ENCODE measurements at regions not wholly inside any gene's neighbourhood (a gene's known extent, or its start where the extent isn't known, plus 50 kb on each side); places are given as distances from the start of the nearest gene placed in this dataset.

DNA sequence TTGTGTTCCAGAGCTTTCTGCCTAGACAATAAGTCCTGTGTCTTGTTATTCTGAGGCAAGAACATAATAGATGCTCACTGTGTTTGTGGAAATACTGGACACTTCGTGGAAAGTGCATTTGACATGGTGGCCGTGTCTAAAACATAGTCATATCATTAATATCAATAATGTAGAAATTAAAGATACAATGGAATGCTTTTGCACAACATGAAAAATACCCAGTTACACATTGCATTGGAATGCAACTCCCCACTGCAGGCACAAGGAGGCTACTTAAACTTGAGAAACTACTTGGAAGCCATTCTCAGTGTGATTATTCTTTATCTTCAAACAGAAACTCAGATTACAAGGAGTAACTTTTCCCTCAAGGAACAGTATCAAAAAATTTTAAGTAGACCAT is 145.3 kb upstream of the ZNF462 start:
- Histone ChIP-seq H3K9ac (no peak overlapping the region), H4K20me1 (ENCODE audit: insufficient read depth) (no peaks in the 10 kb centered on the region), H3K4me2 (ENCODE audit: unreplicated experiment) (peak overlapping the region; percentile 48), H3K79me2 (ENCODE audit: insufficient read depth) (no peaks in the 10 kb centered on the region), H3K27ac (no peak overlapping the region), H3K4me1 (ENCODE audit: insufficient read depth) (peaks cover 19% of the 10 kb centered on the region), H3K27me3 (replicated peaks; ENCODE audit: insufficient read depth) (no peaks in the 10 kb centered on the region), H2AFZ (no peak overlapping the region), H3K9me2 (ENCODE audit: insufficient read depth) (no peaks in the 10 kb centered on the region), H3F3A (ENCODE audit: insufficient read depth) (peaks cover 8% of the 10 kb centered on the region; the same call in 1 of the 2 replicates), H3K4me3 (no peak overlapping the region), H3K36me3 (ENCODE audit: low read depth) (no peaks in the 10 kb centered on the region), H3K9me3 (ENCODE audit: low read depth) (no peaks in the 10 kb centered on the region)
- in situ Hi-C loops (cut with MboI): no loop called here
- DNase-seq: peak; percentile 58
- TF ChIP-seq EZH2phosphoT487 (IDR thresholded peaks at IDR 0.05; ENCODE audit: insufficient read depth, low read depth) (no peak), EZH2 (IDR thresholded peaks at IDR 0.05; ENCODE audit: insufficient read depth, poor library complexity, severe bottlenecking) (no peak)
- 1 to 7% methylated on average over 2 of the region's 2 CpGs for WGBS, 2 experiments (ENCODE audit: low coverage in 1 of 2, low lambda C conversion rate in 2 of 2, missing lambda C conversion rate in 2 of 2)

DNA sequence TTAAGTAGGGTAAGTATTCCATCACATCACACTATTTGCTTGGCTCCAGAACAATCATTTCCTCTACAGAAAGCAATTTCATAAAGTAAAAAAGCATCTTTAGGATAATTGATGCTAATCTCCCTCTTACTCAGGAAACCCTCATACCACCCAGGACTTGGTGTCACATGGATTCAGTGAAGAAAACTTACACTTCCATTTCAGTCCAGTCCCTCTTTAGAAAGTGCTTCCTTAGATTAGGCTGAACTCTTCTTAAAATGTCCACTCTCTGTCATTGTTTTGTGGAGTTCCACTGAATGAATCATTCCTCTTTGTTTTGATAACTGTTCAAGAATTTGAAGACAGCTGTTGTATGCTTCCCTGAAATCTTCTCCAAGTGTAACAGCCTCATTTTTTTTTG is 144.0 kb upstream of the ZNF462 start:
- Histone ChIP-seq H3K4me2 (ENCODE audit: unreplicated experiment) (peak overlapping the region; percentile 16), H3K9ac (no peak overlapping the region), H4K20me1 (ENCODE audit: insufficient read depth) (no peaks in the 10 kb centered on the region), H3K4me3 (no peak overlapping the region), H3K36me3 (ENCODE audit: low read depth) (no peaks in the 10 kb centered on the region), H3K4me1 (ENCODE audit: insufficient read depth) (peaks cover 19% of the 10 kb centered on the region), H3K27me3 (replicated peaks; ENCODE audit: insufficient read depth) (no peaks in the 10 kb centered on the region), H2AFZ (no peak overlapping the region), H3K79me2 (ENCODE audit: insufficient read depth) (no peaks in the 10 kb centered on the region), H3K9me3 (ENCODE audit: low read depth) (no peaks in the 10 kb centered on the region), H3F3A (ENCODE audit: insufficient read depth) (peaks cover 8% of the 10 kb centered on the region; the same call in 1 of the 2 replicates), H3K9me2 (ENCODE audit: insufficient read depth) (no peaks in the 10 kb centered on the region), H3K27ac (no peak overlapping the region)
- TF ChIP-seq EZH2phosphoT487 (IDR thresholded peaks at IDR 0.05; ENCODE audit: insufficient read depth, low read depth) (no peak), EZH2 (IDR thresholded peaks at IDR 0.05; ENCODE audit: insufficient read depth, poor library complexity, severe bottlenecking) (no peak)
- in situ Hi-C loops (cut with MboI): no loop called here
- DNase-seq: peak; percentile 43

DNA sequence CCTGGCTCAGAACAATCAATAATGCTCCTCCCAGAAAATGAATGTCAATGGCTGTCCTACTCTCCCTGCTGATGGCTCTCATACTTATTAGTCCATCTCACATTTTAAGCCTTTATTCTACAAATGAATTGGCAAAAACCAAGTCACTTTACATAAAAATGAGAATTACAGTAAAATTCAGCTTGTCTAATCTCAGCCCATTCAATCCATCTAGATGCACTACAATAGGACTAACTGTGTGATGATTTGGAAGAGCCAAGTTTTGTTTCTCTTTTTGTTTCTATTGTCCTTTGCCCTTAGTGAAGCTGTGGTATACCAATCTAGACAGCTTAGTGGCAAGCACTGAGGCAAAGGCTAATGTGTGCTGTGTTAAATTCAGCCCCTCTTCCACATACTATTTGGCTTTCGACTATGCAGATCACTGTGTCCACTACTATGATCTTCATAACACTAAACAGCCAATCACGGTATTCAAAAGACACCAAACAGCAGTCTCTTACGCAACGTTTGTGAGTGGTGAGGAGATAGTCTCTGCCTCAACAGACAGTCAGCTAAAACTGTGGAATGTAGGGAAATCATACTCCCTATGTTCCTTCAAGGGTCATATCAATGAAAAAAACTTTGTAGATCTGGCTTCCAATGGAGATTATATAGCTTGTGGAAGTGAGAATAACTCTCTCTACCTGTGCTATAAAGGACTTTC is 140.8 kb upstream of the ZNF462 start:
- H3K9me3 ChIP-seq (ENCODE audit: low read depth): no peaks in the 10 kb centered on the region
- no peak overlapping the region for H3K4me2 ChIP-seq (ENCODE audit: unreplicated experiment)
- peaks cover 8% of the 10 kb centered on the region; the same call in 1 of the 2 replicates for H3F3A ChIP-seq (ENCODE audit: insufficient read depth)
- in situ Hi-C loops (cut with MboI): no loop called here
- no peak overlapping the region for H2AFZ ChIP-seq
- 41 to 42% methylated on average over 4 of the region's 4 CpGs for whole genome bisulfite sequencing, 2 experiments (ENCODE audit: low coverage in 1 of 2, low lambda C conversion rate in 2 of 2, missing lambda C conversion rate in 2 of 2)
- H3K9me2 ChIP-seq (ENCODE audit: insufficient read depth): no peaks in the 10 kb centered on the region
- TF ChIP-seq EZH2phosphoT487 (IDR thresholded peaks at IDR 0.05; ENCODE audit: insufficient read depth, low read depth): no peak
- no peak for TF ChIP-seq EZH2 (IDR thresholded peaks at IDR 0.05; ENCODE audit: insufficient read depth, poor library complexity, severe bottlenecking)
- H3K4me3 ChIP-seq: no peak overlapping the region
- DNase-seq: no peak
- H3K9ac ChIP-seq: no peak overlapping the region
- H3K27ac ChIP-seq: no peak overlapping the region
- no peaks in the 10 kb centered on the region for H3K79me2 ChIP-seq (ENCODE audit: insufficient read depth)
- no peaks in the 10 kb centered on the region for H4K20me1 ChIP-seq (ENCODE audit: insufficient read depth)
- H3K36me3 ChIP-seq (ENCODE audit: low read depth): no peaks in the 10 kb centered on the region
- peaks cover 18% of the 10 kb centered on the region for H3K4me1 ChIP-seq (ENCODE audit: insufficient read depth)
- H3K27me3 ChIP-seq (replicated peaks; ENCODE audit: insufficient read depth): no peaks in the 10 kb centered on the region

DNA sequence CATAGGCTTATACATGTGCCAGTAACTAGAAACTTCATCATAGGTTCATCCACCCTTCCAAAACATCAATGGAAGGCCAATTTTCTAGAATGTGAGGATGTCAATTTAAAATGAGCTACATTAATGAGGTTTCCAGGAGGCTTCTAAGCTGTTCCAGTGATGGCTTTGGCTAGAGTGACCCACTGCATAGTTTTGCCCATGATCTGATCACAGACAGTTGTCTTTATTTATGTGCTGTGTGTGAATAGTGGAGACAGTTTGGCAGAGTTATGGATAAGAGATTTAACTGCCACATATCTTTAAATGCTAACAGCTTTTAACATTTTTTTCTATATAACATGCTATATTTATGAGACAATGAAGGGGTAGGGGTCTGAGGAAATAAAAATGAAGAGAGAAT is 139.0 kb upstream of the ZNF462 start:
- Histone ChIP-seq H3K4me2 (ENCODE audit: unreplicated experiment) (no peak overlapping the region), H3K27me3 (replicated peaks; ENCODE audit: insufficient read depth) (no peaks in the 10 kb centered on the region), H3K9ac (no peak overlapping the region), H3K9me3 (ENCODE audit: low read depth) (no peaks in the 10 kb centered on the region), H3K4me3 (no peak overlapping the region), H2AFZ (no peak overlapping the region), H3K9me2 (ENCODE audit: insufficient read depth) (no peaks in the 10 kb centered on the region), H3F3A (ENCODE audit: insufficient read depth) (peaks cover 5% of the 10 kb centered on the region; the same call in 1 of the 2 replicates), H4K20me1 (ENCODE audit: insufficient read depth) (no peaks in the 10 kb centered on the region), H3K4me1 (ENCODE audit: insufficient read depth) (peaks cover under 1% of the 10 kb centered on the region; the same call in 1 of the 2 replicates), H3K79me2 (ENCODE audit: insufficient read depth) (no peaks in the 10 kb centered on the region), H3K36me3 (ENCODE audit: low read depth) (no peaks in the 10 kb centered on the region), H3K27ac (no peak overlapping the region)
- in situ Hi-C loops (cut with MboI): no loop called here
- no peak for DNase-seq
- TF ChIP-seq EZH2phosphoT487 (IDR thresholded peaks at IDR 0.05; ENCODE audit: insufficient read depth, low read depth) (no peak), EZH2 (IDR thresholded peaks at IDR 0.05; ENCODE audit: insufficient read depth, poor library complexity, severe bottlenecking) (no peak)

DNA sequence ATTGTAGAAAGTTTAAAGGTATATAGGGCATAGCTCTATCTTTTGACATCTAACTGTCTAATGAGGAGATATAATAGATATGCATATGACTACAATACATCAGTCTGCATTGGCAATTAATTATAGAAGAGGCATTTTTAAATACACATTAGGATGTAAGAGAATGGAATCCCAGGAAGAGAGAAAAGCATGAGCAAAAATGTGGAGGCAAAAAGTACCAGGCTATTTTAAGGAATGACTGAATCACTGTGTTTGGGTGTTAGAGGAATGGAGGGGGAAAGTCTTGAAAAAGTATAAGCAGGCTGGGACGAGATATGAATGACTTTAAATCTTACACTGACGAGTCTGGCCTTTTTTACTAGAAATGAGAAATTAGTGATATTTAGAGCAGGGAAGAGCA is 138.4 kb upstream of the ZNF462 start:
- H3K4me1 ChIP-seq (ENCODE audit: insufficient read depth): no peaks in the 10 kb centered on the region
- H3K4me2 ChIP-seq (ENCODE audit: unreplicated experiment): no peak overlapping the region
- no peaks in the 10 kb centered on the region for H3K79me2 ChIP-seq (ENCODE audit: insufficient read depth)
- no peak for DNase-seq
- no peaks in the 10 kb centered on the region for H4K20me1 ChIP-seq (ENCODE audit: insufficient read depth)
- H2AFZ ChIP-seq: no peak overlapping the region
- H3K36me3 ChIP-seq (ENCODE audit: low read depth): no peaks in the 10 kb centered on the region
- no peaks in the 10 kb centered on the region for H3K9me3 ChIP-seq (ENCODE audit: low read depth)
- H3K9me2 ChIP-seq (ENCODE audit: insufficient read depth): no peaks in the 10 kb centered on the region
- in situ Hi-C loops (cut with MboI): no loop called here
- H3K27ac ChIP-seq: no peak overlapping the region
- TF ChIP-seq EZH2phosphoT487 (IDR thresholded peaks at IDR 0.05; ENCODE audit: insufficient read depth, low read depth): no peak
- WGBS, 2 experiments (ENCODE audit: low coverage in 1 of 2, low lambda C conversion rate in 2 of 2, missing lambda C conversion rate in 2 of 2): 10 to 23% methylated on average over 2 of the region's 2 CpGs
- no peak overlapping the region for H3K4me3 ChIP-seq
- H3K27me3 ChIP-seq (replicated peaks; ENCODE audit: insufficient read depth): no peaks in the 10 kb centered on the region
- H3F3A ChIP-seq (ENCODE audit: insufficient read depth): no peaks in the 10 kb centered on the region
- H3K9ac ChIP-seq: no peak overlapping the region
